COLO668 (cell line): ENCODE measurements at regions not wholly inside any gene's neighbourhood (a gene's known extent, or its start where the extent isn't known, plus 50 kb on each side); places are given as distances from the start of the nearest gene placed in this dataset.
"Not testable (repeated sequence)": the region's sequence is repeated elsewhere in the genome, so short reads cannot be mapped to it uniquely, and the experiment has no call there.

Experiments
- DNase-seq: peaks from one replicate; lab custom pipeline; 2025; ENCODE audit not compliant: unreplicated experiment; lab: John Stamatoyannopoulos, UW

- no peak for DNase-seq
These were observed 53.7 kb downstream of the CAMK2N1 start for GRCh38 chr1:20432341-20432740.

GRCh38 chr1:20431176-20431460 is 54.9 kb downstream of the CAMK2N1 start:
- DNase-seq: no peak

- peak; percentile 42 for DNase-seq
These were observed 55.4 kb downstream of the CAMK2N1 start for GRCh38 chr1:20430355-20431175.

DNA sequence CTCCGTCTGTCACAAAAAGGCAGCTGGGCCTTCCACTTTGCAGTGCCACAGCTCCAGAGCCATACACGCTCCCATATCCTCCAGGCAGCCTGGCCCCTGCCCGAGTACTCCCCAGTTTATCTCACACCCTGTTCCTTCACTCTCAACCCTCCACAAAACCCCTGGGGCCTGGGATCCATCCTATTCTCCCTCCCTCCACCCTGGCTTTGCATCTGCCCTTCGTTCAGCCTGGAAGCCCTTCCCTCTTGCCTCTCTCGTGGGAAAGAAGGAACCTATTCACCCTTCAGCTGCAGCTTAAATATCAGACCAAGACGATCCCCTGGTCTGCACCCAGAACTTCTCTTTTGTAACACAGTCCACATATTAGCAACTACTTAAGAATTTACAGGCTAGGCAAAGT is 56.7 kb downstream of the CAMK2N1 start:
- DNase-seq: no peak

DNA sequence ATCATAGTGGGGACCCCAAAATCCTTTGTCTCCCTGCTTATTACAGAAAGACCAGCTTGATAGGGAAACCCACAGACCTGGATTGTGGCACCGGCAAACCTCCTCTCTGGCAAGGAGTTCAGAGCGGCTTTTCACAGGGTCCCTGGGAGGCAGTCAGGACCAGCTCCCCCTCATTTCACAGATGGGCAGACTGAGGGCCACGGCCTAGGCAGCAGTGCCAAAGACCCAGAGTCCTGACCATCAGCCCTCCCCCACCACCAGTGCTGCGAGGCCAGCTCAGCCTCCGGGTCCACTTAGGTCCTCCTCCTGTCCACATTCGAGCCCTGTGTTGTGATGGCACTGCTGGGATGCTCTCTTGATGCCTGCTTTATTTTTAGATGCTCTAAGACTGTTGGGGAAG is 57.2 kb downstream of the CAMK2N1 start:
- no peak for DNase-seq

DNA sequence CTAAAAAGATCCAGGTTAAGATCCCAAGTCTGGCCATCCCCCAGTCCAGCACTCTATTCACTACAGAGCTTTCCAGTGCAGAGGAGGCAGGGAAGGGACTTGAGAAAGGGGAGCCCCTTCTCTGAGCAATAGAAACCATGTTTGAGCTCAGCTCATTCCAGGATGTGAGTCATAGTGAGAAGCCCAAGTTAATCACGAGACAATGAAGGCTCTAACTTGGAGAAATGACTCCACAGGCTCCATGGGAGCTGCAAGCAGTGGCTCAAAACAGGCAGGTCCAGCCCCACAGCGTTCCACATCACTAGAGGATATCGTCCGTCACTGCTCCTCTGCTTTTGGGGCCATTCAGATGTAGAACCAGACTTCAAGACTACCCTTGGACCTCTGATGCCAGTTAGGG is 59.1 kb downstream of the CAMK2N1 start:
- DNase-seq: no peak

- DNase-seq: peak; percentile 29
These were observed 59.6 kb downstream of the CAMK2N1 start for GRCh38 chr1:20426371-20426770.

- no peak for DNase-seq
These were observed 60.4 kb downstream of the CAMK2N1 start for GRCh38 chr1:20425622-20426021.

- DNase-seq: no peak
These were observed 62.7 kb downstream of the CAMK2N1 start for GRCh38 chr1:20423169-20423795.

DNA sequence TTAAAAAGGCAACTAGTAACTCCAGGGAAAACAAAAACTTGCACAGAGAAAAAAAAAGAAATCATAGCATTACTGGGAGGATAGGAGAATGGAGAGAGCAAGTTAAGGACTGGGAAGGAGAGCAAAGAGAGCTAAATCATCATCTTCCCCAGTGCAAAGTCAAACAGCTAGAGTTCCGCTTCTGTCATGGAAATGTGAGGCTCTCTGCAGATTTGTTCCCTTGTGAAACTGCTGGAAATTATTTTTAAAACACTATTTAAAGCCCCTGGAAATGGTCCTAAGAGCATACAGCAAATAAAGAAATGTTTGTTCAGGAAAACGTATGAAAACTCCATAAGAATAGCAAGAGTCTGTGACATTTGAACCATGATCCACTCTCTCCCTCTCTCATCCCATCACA is 64.6 kb downstream of the CAMK2N1 start:
- DNase-seq: no peak

GRCh38 chr1:20417581-20417980 is 68.4 kb downstream of the CAMK2N1 start:
- DNase-seq: no peak

DNA sequence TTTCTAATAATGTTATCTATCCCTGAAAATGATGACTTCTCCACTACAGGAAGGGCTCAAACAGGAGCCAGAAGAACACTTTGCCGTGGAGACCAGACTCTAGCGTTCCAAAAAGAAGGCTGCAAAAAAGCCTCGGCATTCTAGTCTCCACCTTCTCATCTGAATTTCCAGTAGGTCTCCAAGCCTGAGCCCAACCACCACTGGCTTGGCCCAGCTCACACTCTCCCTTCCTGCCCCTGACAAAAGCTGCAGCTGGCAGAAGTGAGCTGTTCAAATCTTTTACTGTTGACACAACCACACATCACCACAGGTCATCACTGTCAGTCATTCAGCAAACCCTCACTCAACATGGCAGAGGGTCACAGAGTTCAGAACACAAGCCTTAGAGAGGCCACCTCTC is 69.3 kb downstream of the CAMK2N1 start:
- DNase-seq: no peak

DNA sequence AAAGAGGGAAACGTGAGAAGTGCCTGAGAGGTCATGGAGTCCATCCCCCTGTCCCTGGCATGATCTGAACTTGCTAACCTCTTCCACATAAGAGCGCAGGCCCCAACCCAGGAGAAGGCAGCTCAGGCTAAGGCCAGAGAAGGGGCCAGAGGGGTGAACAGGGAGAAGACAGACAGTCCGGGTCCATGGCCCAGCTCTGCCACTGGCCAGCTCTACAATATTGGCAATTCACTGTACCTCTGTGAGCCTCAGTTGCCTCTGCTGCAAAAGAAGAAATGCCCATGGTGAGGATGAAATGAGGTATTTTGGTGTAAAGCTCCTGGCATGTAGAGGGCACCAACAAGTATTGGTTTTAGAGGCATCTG is 72.3 kb downstream of the CAMK2N1 start:
- DNase-seq: no peak

GRCh38 chr1:20413136-20413775 is 72.8 kb downstream of the CAMK2N1 start:
- DNase-seq: no peak

GRCh38 chr1:20411196-20411980 is 74.6 kb downstream of the CAMK2N1 start:
- DNase-seq: no peak

DNA sequence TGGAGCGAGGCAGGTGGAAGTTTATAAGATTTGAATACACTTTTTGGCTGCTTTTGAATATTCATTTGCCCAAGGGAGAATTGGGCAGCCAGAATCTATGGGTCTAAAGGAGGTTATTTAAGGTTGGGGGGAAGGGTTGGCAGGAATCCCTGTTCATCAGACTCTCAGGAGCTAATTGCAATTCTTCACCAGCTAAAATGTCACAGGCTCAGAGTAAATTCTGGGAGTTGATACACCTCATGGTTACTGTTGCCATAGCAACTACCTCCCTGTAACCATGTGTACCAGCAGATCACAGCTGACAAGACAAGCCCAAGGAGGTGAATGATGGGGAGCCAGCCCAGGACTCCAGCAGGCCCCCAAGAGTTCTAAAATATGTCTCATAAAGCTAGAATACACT is 75.5 kb downstream of the CAMK2N1 start:
- no peak for DNase-seq

- DNase-seq: no peak
These were observed 76.0 kb downstream of the CAMK2N1 start for GRCh38 chr1:20409971-20410370.

- DNase-seq: no peak
These were observed 77.0 kb downstream of the CAMK2N1 start for GRCh38 chr1:20409012-20409411.

DNA sequence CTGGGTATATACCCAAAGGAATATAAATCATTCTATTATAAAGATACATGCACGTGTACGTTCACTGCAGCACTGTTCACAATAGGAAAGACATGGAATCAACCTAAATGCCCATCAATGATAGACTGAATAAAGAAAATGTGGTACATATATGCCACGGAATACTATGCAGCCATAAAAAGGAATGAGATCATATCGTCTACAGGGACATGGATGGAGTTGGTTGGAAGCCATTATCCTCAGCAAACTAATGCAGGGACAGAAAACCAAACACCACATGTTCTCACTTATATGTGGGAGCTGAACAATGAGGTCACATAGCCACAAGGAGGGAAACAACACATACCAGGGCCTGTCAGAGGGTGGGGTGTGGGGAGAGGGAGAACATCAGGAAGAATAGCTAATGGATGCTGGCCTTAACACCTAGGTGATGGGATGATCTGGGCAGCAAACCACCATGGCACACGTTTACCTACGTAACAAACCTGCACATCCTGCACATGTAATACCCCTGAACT is 77.8 kb downstream of the CAMK2N1 start:
- not testable (repeated sequence) for DNase-seq

DNA sequence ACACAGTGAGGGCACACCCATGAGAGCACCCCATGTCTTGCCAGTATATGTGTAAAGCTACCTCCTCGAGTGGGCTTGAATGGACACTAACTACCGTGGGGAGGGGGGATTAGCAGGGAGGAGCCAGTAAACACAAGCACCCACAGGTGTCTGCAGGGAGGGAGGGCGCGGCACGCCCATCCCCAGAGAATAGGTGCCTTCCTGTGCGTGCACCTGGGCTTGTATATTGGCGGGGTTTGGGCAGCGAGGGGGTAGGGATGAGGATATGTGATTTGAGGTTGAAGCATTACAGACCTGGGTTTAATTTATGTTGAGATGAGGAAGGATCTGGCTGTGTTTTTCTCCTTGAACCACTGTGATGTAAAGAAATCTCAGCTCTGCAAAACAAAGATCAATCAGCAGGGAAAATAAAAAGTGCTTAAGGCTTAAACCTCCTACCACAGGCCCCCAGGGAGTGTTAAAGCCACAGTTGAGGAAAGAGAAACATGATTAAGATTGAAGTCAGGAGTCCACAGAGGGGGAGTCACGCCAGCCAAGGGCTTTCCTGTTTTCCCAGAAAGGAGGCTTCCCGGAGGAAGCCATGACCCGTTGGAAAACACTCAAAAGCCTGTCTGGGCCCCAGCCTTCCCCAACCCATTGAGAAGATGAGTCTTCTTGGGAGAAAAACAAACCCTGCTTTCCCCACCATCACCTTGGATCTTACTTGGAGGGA is 80.0 kb downstream of the CAMK2N1 start:
- no peak for DNase-seq
